Activated B cell treated with CpG ODN at 0.5 μM for 24 hours (primary cell): ENCODE measurements at regions not wholly inside any gene's neighbourhood (a gene's known extent, or its start where the extent isn't known, plus 50 kb on each side); places are given as distances from the start of the nearest gene placed in this dataset.

Experiments used
- ATAC-seq: fragments of 200-7000 bp; cut with Tn5 transposase; one replicate; pipeline ENCODE4 v1.10.0; 2021; ENCODE audit warnings: low read depth, mild to moderate bottlenecking, moderate library complexity
- CTCF ChIA-PET: fragments of 350-600 bp; sonication (Branson Sonifier 250); formaldehyde crosslinking; loops from one replicate; lab custom pipeline; 2021; ENCODE audit warnings: antibody characterized with exemption; lab: Charles Lee
- POLR2A ChIA-PET: fragments of 350-600 bp; sonication (Branson Sonifier 250); formaldehyde crosslinking; loops from one replicate; lab custom pipeline; 2021; ENCODE audit warnings: antibody characterized with exemption; lab: Charles Lee
- DNase-seq: peaks from one replicate; pipeline ENCODE4 v3.0.0; 2022
- H3K27ac Mint-ChIP-seq: one replicate; pipeline ENCODE4 v1.8.0; 2020; ENCODE audit warnings: mixed read lengths
- H3K27me3 Mint-ChIP-seq: one replicate; pipeline ENCODE4 v1.8.0; 2021; ENCODE audit warnings: mixed read lengths
- H3K36me3 Mint-ChIP-seq: one replicate; pipeline ENCODE4 v1.8.0; 2021; ENCODE audit warnings: low read depth, mixed read lengths
- H3K4me1 Mint-ChIP-seq: one replicate; pipeline ENCODE4 v1.8.0; 2021; ENCODE audit warnings: mixed read lengths
- H3K4me3 Mint-ChIP-seq: one replicate; pipeline ENCODE4 v1.8.0; 2020; ENCODE audit warnings: mild to moderate bottlenecking, mixed read lengths
- H3K9me3 Mint-ChIP-seq: one replicate; pipeline ENCODE4 v1.8.0; 2020; ENCODE audit warnings: mixed read lengths
- CTCF ChIP-seq: fragments of 200-600 bp; IDR thresholded peaks from one replicate; pipeline ENCODE4 v1.8.0; 2022; ENCODE audit warnings: antibody characterized with exemption, mild to moderate bottlenecking
- intact Hi-C: fragments of 100-400 bp; cut with micrococcal nuclease; formaldehyde crosslinking; loops from one replicate; pipeline ENCODE4 v1.15.1; 2024

GRCh38 chr10:33618196-33618595 lies 283.7 kb upstream of the NRP1 start:
- TF ChIP-seq CTCF = no peak
- H3K9me3 Mint-ChIP-seq = peaks cover 3% of the 10 kb centered on the region
- H3K27me3 Mint-ChIP-seq = no peaks in the 10 kb centered on the region
- ATAC-seq (no peak), DNase-seq (no peak)
- no peaks in the 10 kb centered on the region for H3K36me3 Mint-ChIP-seq
- POLR2A ChIA-PET = no interaction called here
- CTCF ChIA-PET = no interaction called here
- no peak overlapping the region for H3K27ac Mint-ChIP-seq
- no peaks in the 10 kb centered on the region for H3K4me1 Mint-ChIP-seq
- H3K4me3 Mint-ChIP-seq = no peak overlapping the region
- intact Hi-C loops = no loop called here

GRCh38 chr10:33617381-33618080 lies 283.1 kb upstream of the NRP1 start:
- ChIA-PET POLR2A (no interaction called here), CTCF (no interaction called here)
- no peak overlapping the region for H3K27ac Mint-ChIP-seq
- H3K27me3 Mint-ChIP-seq = no peaks in the 10 kb centered on the region
- DNase-seq (no peak), ATAC-seq (no peak)
- no peaks in the 10 kb centered on the region for H3K4me1 Mint-ChIP-seq
- H3K4me3 Mint-ChIP-seq = no peak overlapping the region
- H3K9me3 Mint-ChIP-seq = peaks cover 6% of the 10 kb centered on the region
- TF ChIP-seq CTCF = no peak
- no peaks in the 10 kb centered on the region for H3K36me3 Mint-ChIP-seq
- intact Hi-C loops = no loop called here

GRCh38 chr10:33616956-33617355 lies 282.5 kb upstream of the NRP1 start:
- H3K36me3 Mint-ChIP-seq = no peaks in the 10 kb centered on the region
- POLR2A ChIA-PET = no interaction called here
- intact Hi-C loops = no loop called here
- CTCF ChIA-PET = no interaction called here
- peaks cover 6% of the 10 kb centered on the region for H3K9me3 Mint-ChIP-seq
- H3K27ac Mint-ChIP-seq = no peak overlapping the region
- H3K4me1 Mint-ChIP-seq = no peaks in the 10 kb centered on the region
- H3K4me3 Mint-ChIP-seq = no peak overlapping the region
- ATAC-seq = no peak
- no peaks in the 10 kb centered on the region for H3K27me3 Mint-ChIP-seq
- no peak for TF ChIP-seq CTCF
- DNase-seq = no peak

- CTCF ChIA-PET = no interaction called here
- ATAC-seq = no peak
Observed at GRCh38 chr10:33612551-33612950, 278.1 kb upstream of the NRP1 start.

GRCh38 chr10:33612116-33612515 lies 277.6 kb upstream of the NRP1 start:
- ChIA-PET POLR2A (no interaction called here), CTCF (no interaction called here)
- TF ChIP-seq CTCF = no peak
- Mint-ChIP-seq H3K9me3 (peaks cover 9% of the 10 kb centered on the region), H3K27me3 (no peaks in the 10 kb centered on the region), H3K4me1 (no peaks in the 10 kb centered on the region), H3K36me3 (no peaks in the 10 kb centered on the region), H3K27ac (no peak overlapping the region), H3K4me3 (no peak overlapping the region)
- DNase-seq (no peak), ATAC-seq (no peak)
- intact Hi-C loops = no loop called here

More at GRCh38 chr10:33612551-33612950, 278.1 kb upstream of the NRP1 start:
- Mint-ChIP-seq H3K4me1 (no peaks in the 10 kb centered on the region), H3K36me3 (no peaks in the 10 kb centered on the region), H3K27me3 (no peaks in the 10 kb centered on the region), H3K4me3 (no peak overlapping the region), H3K9me3 (peaks cover 9% of the 10 kb centered on the region), H3K27ac (no peak overlapping the region)
- intact Hi-C loops = no loop called here
- POLR2A ChIA-PET = no interaction called here
- no peak for DNase-seq
- TF ChIP-seq CTCF = no peak
